Lower leg skin (tissue), 3 donors: ENCODE measurements at regions not wholly inside any gene's neighbourhood (a gene's known extent, or its start where the extent isn't known, plus 50 kb on each side); places are given as distances from the start of the nearest gene placed in this dataset.
"Not testable (repeated sequence)": the region's sequence is repeated elsewhere in the genome, so short reads cannot be mapped to it uniquely, and the experiment has no call there.

ENCODE experiments used
- POLR2A ChIP-seq, 2 donors: fragments of 450-650 bp; IDR thresholded peaks; one replicate each; pipeline ENCODE4 v1.6.1; 2016 to 2017; ENCODE audit warnings: antibody characterized with exemption in 2 of 2, mild to moderate bottlenecking in 1 of 2, moderate library complexity in 1 of 2
- TF ChIP-seq, protein P1 (sequence below), 3 donors: fragments of 450-650 bp; IDR thresholded peaks; one replicate each; pipeline ENCODE4 v1.5.1; 2016; ENCODE audit warnings: antibody characterized with exemption in 3 of 3, mild to moderate bottlenecking in 3 of 3, moderate library complexity in 2 of 3

DNA sequence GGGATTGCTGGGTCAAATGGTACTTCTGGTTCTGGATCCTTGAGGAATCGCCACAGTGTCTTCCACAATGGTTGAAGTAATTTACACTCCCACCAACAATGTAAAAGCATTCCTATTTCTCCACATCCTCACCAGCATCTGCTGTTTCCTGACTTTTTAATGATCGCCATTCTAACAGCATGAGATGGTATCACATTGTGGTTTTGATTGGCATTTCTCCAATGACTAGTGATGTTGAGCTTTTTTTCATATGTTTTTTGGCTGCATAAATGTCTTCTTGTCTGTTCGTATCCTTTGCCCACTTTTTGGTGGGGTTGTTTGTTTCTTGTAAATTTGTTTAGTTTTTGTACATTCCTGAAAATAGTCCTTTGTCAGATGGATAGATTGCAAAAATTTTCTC is 2125.7 kb downstream of the PCDH9 start:
- TF ChIP-seq, protein P1, sequence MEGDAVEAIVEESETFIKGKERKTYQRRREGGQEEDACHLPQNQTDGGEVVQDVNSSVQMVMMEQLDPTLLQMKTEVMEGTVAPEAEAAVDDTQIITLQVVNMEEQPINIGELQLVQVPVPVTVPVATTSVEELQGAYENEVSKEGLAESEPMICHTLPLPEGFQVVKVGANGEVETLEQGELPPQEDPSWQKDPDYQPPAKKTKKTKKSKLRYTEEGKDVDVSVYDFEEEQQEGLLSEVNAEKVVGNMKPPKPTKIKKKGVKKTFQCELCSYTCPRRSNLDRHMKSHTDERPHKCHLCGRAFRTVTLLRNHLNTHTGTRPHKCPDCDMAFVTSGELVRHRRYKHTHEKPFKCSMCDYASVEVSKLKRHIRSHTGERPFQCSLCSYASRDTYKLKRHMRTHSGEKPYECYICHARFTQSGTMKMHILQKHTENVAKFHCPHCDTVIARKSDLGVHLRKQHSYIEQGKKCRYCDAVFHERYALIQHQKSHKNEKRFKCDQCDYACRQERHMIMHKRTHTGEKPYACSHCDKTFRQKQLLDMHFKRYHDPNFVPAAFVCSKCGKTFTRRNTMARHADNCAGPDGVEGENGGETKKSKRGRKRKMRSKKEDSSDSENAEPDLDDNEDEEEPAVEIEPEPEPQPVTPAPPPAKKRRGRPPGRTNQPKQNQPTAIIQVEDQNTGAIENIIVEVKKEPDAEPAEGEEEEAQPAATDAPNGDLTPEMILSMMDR (IDR thresholded peaks at IDR 0.05), result not testable (repeated sequence)
- not testable (repeated sequence) for TF ChIP-seq POLR2A (IDR thresholded peaks at IDR 0.05)
